ENCODE measurements at regions not wholly inside any gene's neighbourhood (a gene's known extent, or its start where the extent isn't known, plus 50 kb on each side); places are given as distances from the start of the nearest gene placed in this dataset.
"Not testable (repeated sequence)": the region's sequence is repeated elsewhere in the genome, so short reads cannot be mapped to it uniquely, and the experiment has no call there.

- no peak for DNase-seq
Measured at GRCh38 chr13:111654531-111654930, 334.1 kb downstream of the TEX29 start.

GRCh38 chr13:111656439-111656838 lies 336.0 kb downstream of the TEX29 start:
- no peak for DNase-seq

- no peak for DNase-seq
Measured at GRCh38 chr13:111657013-111657412, 336.6 kb downstream of the TEX29 start.

GRCh38 chr13:111658145-111659100 lies 338.0 kb downstream of the TEX29 start:
- no peak for DNase-seq

GRCh38 chr13:111659219-111659775 lies 338.9 kb downstream of the TEX29 start:
- no peak for DNase-seq

GRCh38 chr13:111659842-111660241 lies 339.4 kb downstream of the TEX29 start:
- no peak for DNase-seq

- DNase-seq = no peak
Measured at GRCh38 chr13:111661052-111661451, 340.6 kb downstream of the TEX29 start.

DNA sequence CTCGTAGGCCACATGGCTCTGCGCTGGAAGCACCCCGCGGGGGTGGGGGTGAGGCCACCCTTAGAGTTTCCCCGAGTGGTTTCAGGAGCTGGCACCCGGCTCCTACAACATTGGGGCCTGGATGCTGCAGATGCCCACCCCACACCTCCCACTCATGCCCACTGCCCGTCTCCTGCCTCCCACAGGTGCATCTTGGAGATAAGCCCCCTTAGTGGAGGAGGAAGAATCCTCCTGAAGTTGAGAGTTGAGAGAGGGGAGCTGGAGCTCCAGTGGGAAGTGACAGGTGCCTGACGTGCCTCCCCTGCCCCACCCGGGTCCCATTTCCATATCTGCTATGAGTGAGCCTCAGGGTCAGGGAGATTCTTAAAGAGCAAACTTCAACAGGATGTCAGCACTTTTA lies 341.3 kb downstream of the TEX29 start:
- DNase-seq = no peak

- no peak for DNase-seq
Measured at GRCh38 chr13:111662451-111662850, 342.0 kb downstream of the TEX29 start.

- no peak for DNase-seq
Measured at GRCh38 chr13:111662895-111663294, 342.5 kb downstream of the TEX29 start.

DNA sequence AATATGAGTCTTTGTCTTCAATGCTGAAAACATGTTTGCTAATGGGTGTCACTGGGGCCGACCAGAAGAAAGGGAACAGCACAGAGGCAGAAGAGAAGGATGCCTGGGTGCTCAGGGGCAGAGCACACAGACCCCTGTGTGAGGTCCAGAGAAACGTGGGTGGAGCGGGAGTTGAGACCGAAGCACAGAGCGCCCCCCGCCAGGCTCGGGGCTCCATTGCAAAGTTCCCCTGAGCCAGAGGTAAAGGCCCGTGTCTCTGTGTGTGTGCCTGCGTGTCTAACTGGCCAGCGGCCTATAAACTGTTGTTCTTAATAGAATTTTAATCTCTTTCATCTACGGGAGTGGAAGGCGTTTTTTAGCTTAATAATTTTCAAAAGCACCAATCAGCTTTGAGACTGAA lies 343.1 kb downstream of the TEX29 start:
- no peak for DNase-seq

DNA sequence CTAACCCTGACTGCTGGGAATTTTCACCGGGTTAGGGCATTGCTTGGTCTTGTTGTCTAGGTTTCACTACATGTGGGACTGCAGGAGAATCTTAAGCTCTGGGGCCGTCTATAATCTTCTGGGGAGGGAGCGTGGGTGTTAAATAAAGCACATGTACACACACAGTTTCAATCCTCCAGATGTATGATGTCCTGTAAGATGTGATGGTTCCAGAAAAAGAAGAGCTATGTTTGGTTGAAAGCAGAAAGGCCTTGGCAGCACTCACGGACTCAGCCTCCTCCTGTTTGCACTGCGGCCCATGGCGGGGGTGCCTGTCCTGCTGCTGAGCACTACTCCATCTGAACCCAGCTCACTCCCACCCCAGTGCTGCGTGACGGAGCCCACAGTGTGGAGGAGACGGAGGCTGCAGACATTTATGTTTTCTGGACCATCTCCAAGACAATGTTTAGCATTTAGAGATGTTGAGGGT lies 343.5 kb downstream of the TEX29 start:
- no peak for DNase-seq

GRCh38 chr13:111664696-111665095 lies 344.3 kb downstream of the TEX29 start:
- DNase-seq = no peak

GRCh38 chr13:111665691-111666095 lies 345.3 kb downstream of the TEX29 start:
- DNase-seq = no peak

DNA sequence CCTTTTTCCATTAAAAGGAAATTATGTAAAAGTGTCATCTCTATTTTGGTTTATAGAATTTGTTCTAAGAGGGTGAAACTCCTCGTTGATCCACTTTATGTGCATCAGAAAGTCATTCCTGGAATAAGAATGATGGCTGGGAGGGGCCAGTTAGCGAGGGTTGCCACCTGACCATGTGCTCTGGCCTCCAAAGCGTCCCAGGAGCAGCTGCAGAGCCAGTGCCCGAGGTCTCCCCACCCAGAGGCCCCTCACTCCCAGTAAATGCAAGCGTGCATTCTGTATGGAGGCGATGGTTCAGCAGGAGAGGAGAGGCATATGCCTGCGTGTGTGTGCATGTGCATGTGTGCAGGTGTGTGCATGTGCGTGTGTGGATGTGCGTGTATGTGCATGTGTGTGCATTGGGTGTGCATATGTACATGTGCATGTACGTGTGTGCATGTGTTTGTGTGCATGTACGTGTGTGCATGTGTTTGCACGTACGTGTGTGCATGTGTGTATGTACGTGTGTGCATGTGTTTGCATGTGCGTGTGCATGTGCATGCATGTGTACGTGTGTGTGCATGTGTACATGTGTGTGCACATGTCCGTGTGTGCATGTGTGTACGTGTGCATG lies 345.8 kb downstream of the TEX29 start:
- no peak for DNase-seq

- DNase-seq = no peak
Measured at GRCh38 chr13:111667757-111668156, 347.3 kb downstream of the TEX29 start.

GRCh38 chr13:111668451-111668850 lies 348.0 kb downstream of the TEX29 start:
- DNase-seq = no peak

DNA sequence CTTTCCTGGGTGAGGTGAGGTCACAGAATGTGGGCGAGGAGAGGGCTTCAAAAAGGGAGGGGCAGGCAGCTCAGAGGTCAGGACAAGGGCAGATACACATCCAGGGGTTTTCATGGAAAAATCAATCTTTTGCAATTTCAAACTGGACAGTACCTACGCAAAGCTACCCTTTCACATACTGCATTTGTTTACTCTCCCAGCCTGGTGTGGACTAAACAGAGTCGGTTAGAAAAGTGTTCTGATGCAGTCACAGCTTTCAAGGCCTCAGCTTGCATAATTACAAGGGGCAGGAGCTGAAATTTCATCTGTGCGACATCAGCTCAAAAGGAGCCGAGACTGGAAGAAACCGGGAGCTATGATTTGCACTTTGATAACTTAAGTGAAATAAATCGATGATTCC lies 351.8 kb downstream of the TEX29 start:
- not testable (repeated sequence) for DNase-seq

- DNase-seq = not testable (repeated sequence)
Measured at GRCh38 chr13:111678120-111678882, 357.9 kb downstream of the TEX29 start.

- DNase-seq = not testable (repeated sequence)
Measured at GRCh38 chr13:111679645-111680044, 359.2 kb downstream of the TEX29 start.

DNA sequence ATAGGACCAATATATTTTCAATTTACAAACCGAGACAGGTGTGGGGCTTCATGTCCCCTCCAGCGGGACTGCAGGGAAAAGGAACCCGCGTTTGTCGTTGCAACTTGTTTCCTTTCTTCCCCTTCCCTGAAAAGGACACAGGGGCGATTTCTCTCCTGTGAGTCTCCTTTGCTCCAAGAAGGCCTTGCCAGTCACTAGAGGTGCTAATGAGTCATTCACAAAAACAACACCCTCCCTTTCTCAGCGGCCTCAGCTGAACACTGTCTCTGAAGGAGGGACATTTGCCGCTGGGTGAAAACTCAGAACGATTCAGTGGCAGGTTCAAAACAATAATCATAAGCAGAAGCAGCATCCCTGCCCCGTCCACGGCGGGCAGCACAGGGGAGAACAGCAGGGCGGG lies 359.7 kb downstream of the TEX29 start:
- not testable (repeated sequence) for DNase-seq

DNA sequence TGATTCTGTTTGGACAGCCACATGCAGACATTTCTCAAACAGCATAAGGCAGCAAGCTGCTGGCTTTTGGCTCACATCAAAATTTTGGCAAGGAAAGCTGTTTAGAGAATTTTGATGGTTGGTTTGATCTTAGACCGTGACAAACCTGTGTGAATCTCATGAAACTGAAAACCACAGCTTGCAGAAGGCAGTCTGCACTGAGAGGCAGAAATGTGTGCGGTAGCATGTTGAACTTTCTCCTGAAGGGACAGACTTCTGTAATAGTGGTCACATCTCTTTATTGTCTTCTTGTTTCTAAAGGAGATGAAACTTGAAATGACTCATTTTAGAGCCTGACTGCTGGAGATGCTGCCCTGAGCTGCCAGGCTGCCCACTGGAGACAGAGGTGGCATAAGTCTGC lies 371.6 kb downstream of the TEX29 start:
- not testable (repeated sequence) for DNase-seq

- not testable (repeated sequence) for DNase-seq
Measured at GRCh38 chr13:111696121-111696520, 370.8 kb upstream of the SOX1 start.

All from EL (cell line).